ENCODE measurements at regions not wholly inside any gene's neighbourhood (a gene's known extent, or its start where the extent isn't known, plus 50 kb on each side); places are given as distances from the start of the nearest gene placed in this dataset.
"Not testable (repeated sequence)": the region's sequence is repeated elsewhere in the genome, so short reads cannot be mapped to it uniquely, and the experiment has no call there.

DNA sequence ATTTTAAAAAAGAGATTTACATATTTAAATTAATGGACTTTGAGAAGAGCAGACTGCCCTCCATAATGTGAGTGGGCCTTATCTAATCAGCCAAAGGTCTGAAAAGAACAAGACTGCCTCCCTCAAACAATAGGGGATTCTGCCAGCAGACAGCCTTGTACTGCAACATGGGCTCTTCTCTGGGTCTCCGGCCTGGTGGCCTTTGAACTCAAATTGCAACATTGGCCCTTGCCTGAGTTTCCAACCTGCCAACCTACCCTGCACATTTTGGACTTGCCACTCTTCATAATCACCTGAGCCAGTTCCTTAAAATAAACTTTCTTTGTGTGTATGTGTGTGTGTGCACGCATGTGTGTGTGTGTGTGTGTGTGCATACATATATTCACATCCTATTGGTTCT, 90.8 kb upstream of the OTUD4 start:
- Histone ChIP-seq H3K4me1 (replicated peaks; ENCODE audit: insufficient read depth) (no peaks in the 10 kb centered on the region), H3F3A (ENCODE audit: insufficient read depth, low read depth) (no peaks in the 10 kb centered on the region), H3K27ac (no peak overlapping the region), H3K79me2 (ENCODE audit: low read depth) (no peaks in the 10 kb centered on the region), H3K9me2 (ENCODE audit: insufficient read depth) (no peaks in the 10 kb centered on the region), H2AFZ (no peak overlapping the region), H3K9me3 (ENCODE audit: insufficient read depth, low read depth) (no peaks in the 10 kb centered on the region), H3K36me3 (ENCODE audit: low read depth) (no peaks in the 10 kb centered on the region), H3K4me3 (no peak overlapping the region), H3K4me2 (no peak overlapping the region), H3K27me3 (ENCODE audit: insufficient read depth, low read depth) (no peaks in the 10 kb centered on the region), H4K20me1 (ENCODE audit: insufficient read depth) (no peaks in the 10 kb centered on the region)
- no peak for TF ChIP-seq EZH2 (IDR thresholded peaks at IDR 0.05; ENCODE audit: low read depth)
- TF ChIP-seq, protein P1, sequence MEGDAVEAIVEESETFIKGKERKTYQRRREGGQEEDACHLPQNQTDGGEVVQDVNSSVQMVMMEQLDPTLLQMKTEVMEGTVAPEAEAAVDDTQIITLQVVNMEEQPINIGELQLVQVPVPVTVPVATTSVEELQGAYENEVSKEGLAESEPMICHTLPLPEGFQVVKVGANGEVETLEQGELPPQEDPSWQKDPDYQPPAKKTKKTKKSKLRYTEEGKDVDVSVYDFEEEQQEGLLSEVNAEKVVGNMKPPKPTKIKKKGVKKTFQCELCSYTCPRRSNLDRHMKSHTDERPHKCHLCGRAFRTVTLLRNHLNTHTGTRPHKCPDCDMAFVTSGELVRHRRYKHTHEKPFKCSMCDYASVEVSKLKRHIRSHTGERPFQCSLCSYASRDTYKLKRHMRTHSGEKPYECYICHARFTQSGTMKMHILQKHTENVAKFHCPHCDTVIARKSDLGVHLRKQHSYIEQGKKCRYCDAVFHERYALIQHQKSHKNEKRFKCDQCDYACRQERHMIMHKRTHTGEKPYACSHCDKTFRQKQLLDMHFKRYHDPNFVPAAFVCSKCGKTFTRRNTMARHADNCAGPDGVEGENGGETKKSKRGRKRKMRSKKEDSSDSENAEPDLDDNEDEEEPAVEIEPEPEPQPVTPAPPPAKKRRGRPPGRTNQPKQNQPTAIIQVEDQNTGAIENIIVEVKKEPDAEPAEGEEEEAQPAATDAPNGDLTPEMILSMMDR (conservative IDR thresholded peaks at IDR 0.05): no peak
- intact Hi-C loops (cut with micrococcal nuclease; ENCODE audit: unreplicated experiment): no loop called here
- no peak for DNase-seq
- BruUV-seq (replicated peaks): no TSS peak
- CTCF ChIA-PET: no interaction called here
- POLR2A ChIA-PET (ENCODE audit: unreplicated experiment): no interaction called here

DNA sequence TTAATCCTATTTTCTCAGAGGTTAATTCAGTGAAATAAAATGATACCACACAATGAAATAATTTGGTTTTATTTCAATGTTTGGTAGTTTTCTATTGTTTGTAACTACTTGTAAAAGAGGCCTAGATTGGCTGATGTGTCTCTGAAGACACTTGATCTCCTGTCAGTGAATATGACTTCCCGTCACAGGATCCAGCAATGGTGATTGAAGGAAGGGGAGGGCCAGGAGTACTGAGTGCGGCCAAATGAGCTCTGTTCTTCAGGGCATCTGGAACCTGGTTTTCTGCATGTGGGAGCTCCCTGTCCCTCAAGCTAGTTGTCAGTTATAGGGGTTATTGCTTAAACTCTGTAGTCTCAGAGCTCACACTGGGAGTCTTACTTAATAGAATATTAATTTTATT, 86.5 kb upstream of the OTUD4 start:
- intact Hi-C loops (cut with micrococcal nuclease; ENCODE audit: unreplicated experiment): no loop called here
- DNase-seq: no peak
- no peaks in the 10 kb centered on the region for H3K4me1 ChIP-seq (replicated peaks; ENCODE audit: insufficient read depth)
- H3K79me2 ChIP-seq (ENCODE audit: low read depth): no peaks in the 10 kb centered on the region
- H3K9me3 ChIP-seq (ENCODE audit: insufficient read depth, low read depth): no peaks in the 10 kb centered on the region
- H3K36me3 ChIP-seq (ENCODE audit: low read depth): no peaks in the 10 kb centered on the region
- H3K9me2 ChIP-seq (ENCODE audit: insufficient read depth): no peaks in the 10 kb centered on the region
- ChIA-PET CTCF (no interaction called here), POLR2A (ENCODE audit: unreplicated experiment) (interaction anchor here (0.7 kb wide), 1 partner anchor 15 kb away, joined by 3 read pairs; no protein-coding TSS in a partner anchor)
- TF ChIP-seq EZH2 (IDR thresholded peaks at IDR 0.05; ENCODE audit: low read depth): no peak
- TF ChIP-seq, protein P1 (conservative IDR thresholded peaks at IDR 0.05): no peak
- no peak overlapping the region for H3K4me3 ChIP-seq
- H2AFZ ChIP-seq: no peak overlapping the region
- no TSS peak for BruUV-seq (replicated peaks)
- H4K20me1 ChIP-seq (ENCODE audit: insufficient read depth): no peaks in the 10 kb centered on the region
- no peaks in the 10 kb centered on the region for H3K27me3 ChIP-seq (ENCODE audit: insufficient read depth, low read depth)
- no peaks in the 10 kb centered on the region for H3F3A ChIP-seq (ENCODE audit: insufficient read depth, low read depth)
- no peak overlapping the region for H3K27ac ChIP-seq
- no peak overlapping the region for H3K4me2 ChIP-seq

DNA sequence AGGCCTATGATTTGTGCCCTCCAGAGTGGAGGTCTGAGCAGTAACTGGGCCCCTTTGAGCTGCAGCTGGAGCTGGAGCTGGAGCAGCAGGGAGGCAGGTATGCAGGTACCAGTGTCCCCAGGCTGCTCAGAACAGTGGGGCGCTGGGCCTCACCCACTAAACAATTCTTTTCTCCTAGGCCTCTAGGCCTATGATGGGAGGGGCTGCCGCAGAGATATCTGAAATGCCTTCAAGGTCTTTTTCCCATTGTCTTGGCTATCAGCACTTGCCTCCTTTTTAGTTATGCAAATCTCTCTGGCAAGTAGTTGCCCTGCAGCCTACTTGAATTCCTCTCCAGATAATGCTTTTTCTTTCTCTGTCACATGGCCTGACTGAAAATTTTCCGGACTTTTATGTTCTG, 79.7 kb upstream of the OTUD4 start:
- intact Hi-C loops (cut with micrococcal nuclease; ENCODE audit: unreplicated experiment): no loop called here
- Histone ChIP-seq H3K27me3 (ENCODE audit: insufficient read depth, low read depth) (no peaks in the 10 kb centered on the region), H3K4me1 (replicated peaks; ENCODE audit: insufficient read depth) (no peaks in the 10 kb centered on the region), H2AFZ (no peak overlapping the region), H3K9me3 (ENCODE audit: insufficient read depth, low read depth) (no peaks in the 10 kb centered on the region), H3K27ac (no peak overlapping the region), H3K36me3 (ENCODE audit: low read depth) (no peaks in the 10 kb centered on the region), H3K4me3 (no peak overlapping the region), H3K9me2 (ENCODE audit: insufficient read depth) (no peaks in the 10 kb centered on the region), H4K20me1 (ENCODE audit: insufficient read depth) (no peaks in the 10 kb centered on the region), H3F3A (ENCODE audit: insufficient read depth, low read depth) (no peaks in the 10 kb centered on the region), H3K4me2 (no peak overlapping the region), H3K79me2 (ENCODE audit: low read depth) (no peaks in the 10 kb centered on the region)
- DNase-seq: no peak
- no peak for TF ChIP-seq EZH2 (IDR thresholded peaks at IDR 0.05; ENCODE audit: low read depth)
- CTCF ChIA-PET: no interaction called here
- BruUV-seq (replicated peaks): no TSS peak
- POLR2A ChIA-PET (ENCODE audit: unreplicated experiment): no interaction called here

DNA sequence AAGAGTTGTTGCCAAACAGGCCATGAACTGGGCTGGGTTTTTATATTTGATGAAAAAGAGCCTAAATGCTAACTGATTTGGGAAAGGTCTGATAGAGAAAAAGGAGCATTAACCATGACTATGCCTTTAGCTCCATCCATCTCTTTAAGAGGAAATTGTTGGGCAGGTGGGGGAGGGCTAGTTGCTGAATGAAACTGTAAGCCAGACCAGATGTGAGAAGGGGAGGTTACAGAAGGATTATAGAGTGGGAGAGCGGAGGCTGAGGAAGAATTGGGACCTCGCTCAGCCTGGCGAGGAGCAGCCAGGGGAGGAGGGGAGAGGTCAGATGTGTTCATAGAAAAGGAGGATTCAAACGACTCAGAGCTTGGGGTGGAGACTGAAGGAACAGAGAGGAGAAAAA, 74.9 kb upstream of the OTUD4 start:
- DNase-seq; H4K20me1 ChIP-seq (ENCODE audit: insufficient read depth); BruUV-seq (replicated peaks); H3K9me3 ChIP-seq (ENCODE audit: insufficient read depth, low read depth); H3K9me2 ChIP-seq (ENCODE audit: insufficient read depth); H3F3A ChIP-seq (ENCODE audit: insufficient read depth, low read depth); H3K4me2 ChIP-seq; H3K4me3 ChIP-seq; intact Hi-C loops (cut with micrococcal nuclease; ENCODE audit: unreplicated experiment); CTCF ChIA-PET; H3K27ac ChIP-seq; H3K27me3 ChIP-seq (ENCODE audit: insufficient read depth, low read depth); H3K36me3 ChIP-seq (ENCODE audit: low read depth); H2AFZ ChIP-seq; H3K79me2 ChIP-seq (ENCODE audit: low read depth); H3K4me1 ChIP-seq (replicated peaks; ENCODE audit: insufficient read depth); POLR2A ChIA-PET (ENCODE audit: unreplicated experiment): not testable (repeated sequence)
